Thoracic aorta (tissue), 2 donors: ENCODE measurements at regions not wholly inside any gene's neighbourhood (a gene's known extent, or its start where the extent isn't known, plus 50 kb on each side); places are given as distances from the start of the nearest gene placed in this dataset.
"Not testable (repeated sequence)": the region's sequence is repeated elsewhere in the genome, so short reads cannot be mapped to it uniquely, and the experiment has no call there.

Experiments
- ATAC-seq: fragments of 150-250 bp; one replicate; pipeline ENCODE4 v1.8.0; 2017; ENCODE audit warnings: low read depth; ENCODE audit not compliant: insufficient number of reproducible peaks, low FRiP score
- DNase-seq: peaks from one replicate; pipeline ENCODE4 v3.0.0-alpha.2; 2020; ENCODE audit warnings: low spot score
- H3K27ac ChIP-seq, 2 donors: fragments of 200-600 bp; sonication (generic); 1 replicate in 1 of 2; 2 replicates in 1 of 2; pipeline ENCODE4 v1.5.1; 2016; ENCODE audit warnings: mild to moderate bottlenecking in 2 of 2, moderate library complexity in 2 of 2
- H3K27me3 ChIP-seq: fragments of 200-600 bp; sonication (generic); replicated peaks from 2 replicates; pipeline ENCODE4 v1.6.0; 2016; ENCODE audit warnings: mild to moderate bottlenecking; ENCODE audit not compliant: insufficient read depth
- H3K36me3 ChIP-seq: fragments of 200-600 bp; sonication (generic); one replicate; pipeline ENCODE4 v1.5.1; 2016
- H3K4me1 ChIP-seq, 2 donors: fragments of 200-600 bp; sonication (generic); 1 replicate in 1 of 2; 2 replicates in 1 of 2; pipeline versions ENCODE4 v1.5.1 to v1.6.0; 2016; ENCODE audit warnings: low read depth in 2 of 2, mild to moderate bottlenecking in 1 of 2; ENCODE audit not compliant: control insufficient read depth in 1 of 2
- H3K4me3 ChIP-seq: fragments of 200-600 bp; sonication (generic); 2 replicates; pipeline ENCODE4 v1.5.1; 2016; ENCODE audit warnings: mild to moderate bottlenecking
- H3K9me3 ChIP-seq: fragments of 200-600 bp; sonication (generic); 2 replicates; pipeline ENCODE4 v1.5.1; 2016
- TF ChIP-seq, protein P1 (sequence below): fragments of 200-600 bp; sonication (generic); IDR thresholded peaks from one replicate; pipeline ENCODE4 v1.5.1; 2019; ENCODE audit warnings: antibody characterized with exemption

DNA sequence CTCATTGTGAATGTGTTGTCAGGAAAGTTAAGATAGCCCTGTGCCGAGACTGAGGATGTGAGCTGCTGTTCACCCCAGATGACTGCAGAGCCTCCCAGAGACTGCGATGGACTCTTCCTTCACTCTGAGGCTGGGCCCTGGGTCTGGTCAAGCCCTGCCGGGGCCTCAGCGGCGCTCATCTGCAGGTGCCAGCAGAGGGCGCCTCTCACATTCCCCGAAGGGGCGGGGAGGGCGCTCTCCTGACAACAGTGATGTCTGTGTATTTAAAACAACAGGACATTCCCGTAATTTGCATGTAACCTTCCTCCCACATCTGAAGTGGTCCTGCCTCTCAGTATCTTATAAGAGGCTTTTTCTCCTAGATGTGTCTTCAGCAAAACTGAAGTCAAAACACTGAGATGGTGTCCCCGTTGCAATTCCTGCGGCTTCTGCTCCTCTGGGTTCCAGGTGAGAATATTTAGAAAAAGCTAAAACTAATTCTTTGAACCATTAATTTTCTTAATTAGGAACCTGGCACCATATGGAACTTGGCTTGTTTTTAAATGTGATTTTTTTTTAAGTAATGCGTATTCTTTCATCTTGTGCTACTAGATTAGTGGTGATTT lies 1377.9 kb downstream of the RPIA start:
- no peaks in the 10 kb centered on the region for H3K36me3 ChIP-seq
- no peaks in the 10 kb centered on the region for H3K27me3 ChIP-seq
- H3K4me1 ChIP-seq: no peaks in the 10 kb centered on the region
- TF ChIP-seq, protein P1, sequence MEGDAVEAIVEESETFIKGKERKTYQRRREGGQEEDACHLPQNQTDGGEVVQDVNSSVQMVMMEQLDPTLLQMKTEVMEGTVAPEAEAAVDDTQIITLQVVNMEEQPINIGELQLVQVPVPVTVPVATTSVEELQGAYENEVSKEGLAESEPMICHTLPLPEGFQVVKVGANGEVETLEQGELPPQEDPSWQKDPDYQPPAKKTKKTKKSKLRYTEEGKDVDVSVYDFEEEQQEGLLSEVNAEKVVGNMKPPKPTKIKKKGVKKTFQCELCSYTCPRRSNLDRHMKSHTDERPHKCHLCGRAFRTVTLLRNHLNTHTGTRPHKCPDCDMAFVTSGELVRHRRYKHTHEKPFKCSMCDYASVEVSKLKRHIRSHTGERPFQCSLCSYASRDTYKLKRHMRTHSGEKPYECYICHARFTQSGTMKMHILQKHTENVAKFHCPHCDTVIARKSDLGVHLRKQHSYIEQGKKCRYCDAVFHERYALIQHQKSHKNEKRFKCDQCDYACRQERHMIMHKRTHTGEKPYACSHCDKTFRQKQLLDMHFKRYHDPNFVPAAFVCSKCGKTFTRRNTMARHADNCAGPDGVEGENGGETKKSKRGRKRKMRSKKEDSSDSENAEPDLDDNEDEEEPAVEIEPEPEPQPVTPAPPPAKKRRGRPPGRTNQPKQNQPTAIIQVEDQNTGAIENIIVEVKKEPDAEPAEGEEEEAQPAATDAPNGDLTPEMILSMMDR: no peak
- ATAC-seq (no peak), DNase-seq (no peak)
- no peak overlapping the region for H3K4me3 ChIP-seq
- H3K9me3 ChIP-seq: no peaks in the 10 kb centered on the region
- H3K27ac ChIP-seq: no peak overlapping the region

DNA sequence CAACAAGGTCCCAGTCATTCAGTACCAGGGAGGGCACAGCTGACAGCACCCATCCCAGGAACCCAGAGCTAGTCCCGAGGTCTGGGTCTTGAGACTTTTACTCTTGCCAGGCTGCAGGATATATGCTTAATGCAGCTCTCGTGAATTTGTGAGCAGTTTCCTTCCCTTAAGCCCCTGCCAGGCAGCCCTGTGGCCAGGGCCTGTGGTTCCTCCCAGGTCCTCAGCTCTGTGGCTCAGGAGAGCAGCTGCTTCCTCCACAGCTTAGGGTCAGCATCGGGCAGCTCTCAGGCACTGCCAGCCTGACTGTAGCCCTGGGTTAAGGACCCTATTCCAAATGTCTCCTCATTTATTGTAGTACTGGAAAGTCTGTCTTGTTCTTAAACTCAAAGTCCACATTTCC lies 1384.8 kb downstream of the RPIA start:
- DNase-seq (no peak), ATAC-seq (no peak)
- no peaks in the 10 kb centered on the region for H3K27me3 ChIP-seq
- H3K4me1 ChIP-seq: no peaks in the 10 kb centered on the region
- H3K9me3 ChIP-seq: no peaks in the 10 kb centered on the region
- no peak overlapping the region for H3K27ac ChIP-seq
- TF ChIP-seq, protein P1: no peak
- H3K4me3 ChIP-seq: no peak overlapping the region
- no peaks in the 10 kb centered on the region for H3K36me3 ChIP-seq

DNA sequence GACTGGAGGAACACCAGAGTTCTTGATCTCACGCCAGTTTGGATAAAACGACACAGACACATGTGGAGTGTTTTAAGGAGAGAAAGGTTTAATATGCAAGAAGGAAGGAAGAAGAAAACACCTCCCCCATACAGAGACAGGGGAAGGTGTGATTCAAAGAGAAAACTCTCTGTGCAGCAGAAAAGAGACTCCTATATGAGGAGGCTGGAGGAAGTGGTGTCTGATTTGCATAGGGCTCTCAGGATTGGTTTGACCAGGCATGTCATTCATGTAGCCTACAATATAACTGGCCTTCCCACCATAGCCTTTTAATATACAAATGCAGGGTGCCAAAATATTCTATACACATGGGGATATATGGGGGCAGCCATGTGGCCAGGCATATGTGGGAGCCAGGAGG lies 1386.5 kb downstream of the RPIA start:
- Histone ChIP-seq H3K9me3 (no peaks in the 10 kb centered on the region), H3K27me3 (no peaks in the 10 kb centered on the region), H3K4me1 (no peaks in the 10 kb centered on the region), H3K27ac (no peak overlapping the region), H3K4me3 (no peak overlapping the region), H3K36me3 (no peaks in the 10 kb centered on the region)
- TF ChIP-seq, protein P1: no peak
- DNase-seq (no peak), ATAC-seq (no peak)

DNA sequence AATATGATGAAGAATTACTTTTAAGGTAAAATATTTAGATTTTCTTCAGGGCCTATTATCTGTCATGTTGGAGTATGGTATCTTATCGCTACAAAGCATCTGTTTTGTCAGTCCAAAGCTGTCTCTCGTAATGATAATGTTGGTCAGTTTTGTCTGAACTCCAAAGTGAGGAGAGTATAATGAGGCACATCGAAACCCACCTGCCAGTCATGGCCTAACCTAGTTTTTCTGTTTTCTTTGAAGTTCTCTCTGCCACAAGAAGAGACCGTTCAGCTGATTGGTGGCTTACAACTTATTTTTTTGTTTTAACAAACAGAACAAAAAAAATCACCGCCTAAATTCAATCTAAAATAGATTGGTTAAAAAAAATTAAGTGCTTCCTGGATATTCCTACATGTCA lies 1387.9 kb downstream of the RPIA start:
- DNase-seq (no peak), ATAC-seq (no peak)
- Histone ChIP-seq H3K4me3 (no peak overlapping the region), H3K4me1 (no peaks in the 10 kb centered on the region), H3K9me3 (no peaks in the 10 kb centered on the region), H3K27ac (no peak overlapping the region), H3K27me3 (no peaks in the 10 kb centered on the region), H3K36me3 (no peaks in the 10 kb centered on the region)
- TF ChIP-seq, protein P1: no peak

DNA sequence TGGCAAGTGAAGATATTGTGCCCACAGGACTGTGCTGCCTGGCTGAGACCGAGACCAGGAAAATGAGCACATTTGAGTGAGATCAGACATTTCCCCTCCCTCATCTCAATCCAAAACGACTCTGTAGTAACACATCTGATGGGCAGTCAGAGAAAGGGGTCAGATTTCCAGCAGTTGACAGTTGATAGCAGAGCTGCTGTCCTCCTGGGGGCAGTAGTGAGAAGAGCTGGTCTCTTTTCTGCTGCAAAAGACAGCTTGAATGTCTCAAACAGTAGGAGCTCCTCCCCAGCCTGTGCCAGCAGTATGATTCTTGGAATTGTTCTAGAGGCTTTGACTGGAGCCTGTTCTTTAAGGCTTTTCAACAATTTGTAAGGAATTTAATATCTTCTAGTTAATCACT lies 1396.3 kb downstream of the RPIA start:
- not testable (repeated sequence) for H3K9me3 ChIP-seq, H3K4me3 ChIP-seq, H3K27ac ChIP-seq, ATAC-seq, H3K27me3 ChIP-seq, DNase-seq, H3K4me1 ChIP-seq, H3K36me3 ChIP-seq

DNA sequence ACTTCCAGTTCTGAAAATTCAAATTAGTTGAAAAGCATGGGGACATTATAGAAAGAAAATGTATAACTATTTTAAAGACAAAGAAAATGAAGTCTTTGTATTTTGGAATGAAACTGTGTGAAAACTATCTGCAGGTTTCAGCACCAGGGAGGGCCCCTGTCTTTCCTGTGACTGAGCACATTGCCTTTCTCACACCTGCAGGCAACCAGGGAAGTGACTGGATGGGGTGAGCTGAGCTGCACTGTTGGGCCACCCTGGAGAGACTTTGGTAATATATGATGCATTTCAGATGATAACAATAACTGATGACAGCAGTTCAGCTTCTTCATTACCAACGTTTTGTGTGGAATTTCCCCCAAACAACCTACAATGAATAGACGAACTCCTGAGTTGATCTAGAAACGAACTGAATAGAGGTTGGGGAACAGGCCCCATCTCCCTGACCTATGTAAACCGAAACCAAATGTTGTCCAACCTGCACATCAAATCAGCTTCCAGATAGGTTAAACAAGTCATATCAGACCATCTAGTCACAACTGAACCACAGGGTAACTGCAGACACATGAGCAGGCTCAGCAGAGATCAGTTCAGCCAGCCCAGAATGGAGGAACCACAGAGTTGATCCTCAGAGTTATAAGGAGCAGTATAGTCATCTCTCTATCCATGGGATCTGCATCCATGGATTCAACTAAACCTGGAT lies 1402.2 kb downstream of the RPIA start:
- not testable (repeated sequence) for H3K4me3 ChIP-seq, H3K4me1 ChIP-seq, DNase-seq, H3K27ac ChIP-seq, H3K36me3 ChIP-seq, ATAC-seq, H3K9me3 ChIP-seq, H3K27me3 ChIP-seq

DNA sequence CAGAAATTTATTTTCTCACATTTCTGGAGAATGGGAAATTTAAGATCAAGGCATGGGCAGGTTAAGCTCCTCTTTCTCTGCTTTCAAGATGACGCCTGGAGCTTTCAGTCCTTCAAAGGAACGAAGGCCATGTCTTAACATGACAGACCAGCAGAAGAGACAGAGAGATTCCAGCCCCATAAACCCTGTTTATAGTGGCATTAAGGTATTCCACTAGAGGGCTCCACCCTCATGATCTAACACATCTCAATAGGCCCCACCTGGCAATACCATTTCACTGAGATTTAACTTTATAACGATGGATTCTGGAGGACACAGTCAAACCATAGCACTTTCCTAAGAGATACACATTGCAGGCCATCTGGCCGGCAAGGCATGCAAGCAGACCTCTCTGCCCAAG lies 1406.1 kb downstream of the RPIA start:
- H3K9me3 ChIP-seq, H3K4me1 ChIP-seq, H3K27me3 ChIP-seq, H3K36me3 ChIP-seq, H3K27ac ChIP-seq, DNase-seq, H3K4me3 ChIP-seq, ATAC-seq: not testable (repeated sequence)

DNA sequence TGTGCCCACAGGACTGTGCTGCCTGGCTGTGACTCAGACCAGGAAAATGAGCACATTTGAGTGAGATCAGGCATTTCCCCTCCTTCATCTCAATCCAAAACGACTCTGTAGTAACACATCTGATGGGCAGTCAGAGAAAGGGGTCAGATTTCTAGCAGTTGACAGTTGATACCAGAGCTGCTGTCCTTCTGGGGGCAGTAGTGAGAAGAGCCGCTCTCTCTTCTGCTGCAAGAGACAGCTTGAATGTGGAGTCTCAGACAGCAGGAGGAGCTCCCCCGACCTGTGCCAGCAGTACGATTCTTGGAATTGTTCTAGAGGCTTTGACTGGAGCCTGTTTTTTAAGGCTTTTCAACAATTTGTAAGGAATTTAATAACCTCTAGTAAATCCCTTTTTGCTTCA lies 1413.7 kb downstream of the RPIA start:
- H3K36me3 ChIP-seq, H3K27ac ChIP-seq, ATAC-seq, H3K9me3 ChIP-seq, H3K4me3 ChIP-seq, H3K4me1 ChIP-seq, H3K27me3 ChIP-seq, DNase-seq: not testable (repeated sequence)

DNA sequence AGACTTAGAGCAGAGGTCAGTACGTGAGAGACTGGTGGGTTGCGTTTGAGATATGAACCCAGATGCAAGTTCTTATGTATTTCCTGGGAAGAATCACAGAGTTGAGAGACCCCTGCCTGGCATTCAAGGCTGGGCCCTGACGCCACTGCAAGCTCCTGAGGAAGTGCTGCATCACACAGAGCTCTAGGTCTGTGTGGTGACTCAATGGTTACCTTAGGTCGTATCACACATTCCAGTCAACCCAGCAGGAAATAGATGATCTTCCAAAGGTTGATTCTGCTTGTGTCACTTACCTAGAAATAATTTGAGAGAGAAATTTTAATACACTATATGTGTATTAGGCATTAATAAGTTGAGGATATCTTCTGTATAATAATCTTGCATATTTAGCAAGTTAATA lies 1431.9 kb downstream of the RPIA start:
- DNase-seq, H3K27ac ChIP-seq, ATAC-seq, H3K36me3 ChIP-seq, H3K9me3 ChIP-seq, H3K4me1 ChIP-seq, H3K27me3 ChIP-seq, H3K4me3 ChIP-seq: not testable (repeated sequence)
